HepG2 (cell line): ENCODE measurements at regions not wholly inside any gene's neighbourhood (a gene's known extent, or its start where the extent isn't known, plus 50 kb on each side); places are given as distances from the start of the nearest gene placed in this dataset.
"Not testable (repeated sequence)": the region's sequence is repeated elsewhere in the genome, so short reads cannot be mapped to it uniquely, and the experiment has no call there.

ENCODE experiments used
- AKAP8 ChIP-seq: sonication (generic); formaldehyde crosslinking; IDR thresholded peaks from 2 replicates; pipeline ENCODE4 v1.5.1; 2020; ENCODE audit warnings: mild to moderate bottlenecking, missing genetic modification reagents
- EP300 ChIP-seq, 3 experiments: sonication (generic) in 1 of 3; formaldehyde crosslinking in 1 of 3; IDR thresholded peaks; 2 replicates each; pipeline versions ENCODE4 v1.5.1 to v1.6.1; 2011 to 2020; ENCODE audit warnings: low read depth in 2 of 3, low read length in 2 of 3, borderline replicate concordance in 1 of 3, improper control_type of control experiment in 1 of 3, mild to moderate bottlenecking in 1 of 3, missing genetic modification reagents in 1 of 3, moderate library complexity in 1 of 3
- EZH2 ChIP-seq: conservative IDR thresholded peaks from 2 replicates; pipeline ENCODE4 v1.6.1; 2012; ENCODE audit warnings: mild to moderate bottlenecking, low read depth, low read length, moderate library complexity
- GTF2F1 ChIP-seq: fragments of 150-350 bp; IDR thresholded peaks from 2 replicates; pipeline ENCODE4 v1.6.1; 2014; ENCODE audit warnings: low read length
- MAFF ChIP-seq: IDR thresholded peaks from 2 replicates; pipeline ENCODE4 v1.6.1; 2011; ENCODE audit warnings: low read depth, low read length, improper control_type of control experiment
- PATZ1 ChIP-seq: sonication (generic); formaldehyde crosslinking; IDR thresholded peaks from 2 replicates; pipeline ENCODE4 v1.4.0; 2020; ENCODE audit warnings: missing genetic modification reagents
- SAP130 ChIP-seq: IDR thresholded peaks from 2 replicates; pipeline ENCODE4 v1.6.1; 2016; ENCODE audit warnings: low read depth
- ZBTB33 ChIP-seq: sonication (generic); formaldehyde crosslinking; IDR thresholded peaks from 2 replicates; pipeline ENCODE4 v1.4.0; 2020; ENCODE audit warnings: missing genetic modification reagents
- ZBTB49 ChIP-seq: sonication (generic); formaldehyde crosslinking; IDR thresholded peaks from 2 replicates; pipeline ENCODE4 v1.4.0; 2020; ENCODE audit warnings: missing genetic modification reagents, borderline replicate concordance
- TF ChIP-seq, protein P1 (sequence below): sonication (generic); formaldehyde crosslinking; IDR thresholded peaks from 2 replicates; pipeline ENCODE4 v1.5.0; 2020; ENCODE audit warnings: mild to moderate bottlenecking, missing genetic modification reagents, moderate library complexity

- TF ChIP-seq, protein P1, sequence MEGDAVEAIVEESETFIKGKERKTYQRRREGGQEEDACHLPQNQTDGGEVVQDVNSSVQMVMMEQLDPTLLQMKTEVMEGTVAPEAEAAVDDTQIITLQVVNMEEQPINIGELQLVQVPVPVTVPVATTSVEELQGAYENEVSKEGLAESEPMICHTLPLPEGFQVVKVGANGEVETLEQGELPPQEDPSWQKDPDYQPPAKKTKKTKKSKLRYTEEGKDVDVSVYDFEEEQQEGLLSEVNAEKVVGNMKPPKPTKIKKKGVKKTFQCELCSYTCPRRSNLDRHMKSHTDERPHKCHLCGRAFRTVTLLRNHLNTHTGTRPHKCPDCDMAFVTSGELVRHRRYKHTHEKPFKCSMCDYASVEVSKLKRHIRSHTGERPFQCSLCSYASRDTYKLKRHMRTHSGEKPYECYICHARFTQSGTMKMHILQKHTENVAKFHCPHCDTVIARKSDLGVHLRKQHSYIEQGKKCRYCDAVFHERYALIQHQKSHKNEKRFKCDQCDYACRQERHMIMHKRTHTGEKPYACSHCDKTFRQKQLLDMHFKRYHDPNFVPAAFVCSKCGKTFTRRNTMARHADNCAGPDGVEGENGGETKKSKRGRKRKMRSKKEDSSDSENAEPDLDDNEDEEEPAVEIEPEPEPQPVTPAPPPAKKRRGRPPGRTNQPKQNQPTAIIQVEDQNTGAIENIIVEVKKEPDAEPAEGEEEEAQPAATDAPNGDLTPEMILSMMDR: not testable (repeated sequence)
- not testable (repeated sequence) for TF ChIP-seq ZBTB49 (CRISPR knock-in tag); GTF2F1; MAFF; ZBTB33 (CRISPR knock-in tag); PATZ1 (CRISPR knock-in tag); AKAP8 (CRISPR knock-in tag); SAP130 (CRISPR knock-in tag); EP300 (IDR thresholded peaks at IDR 0.05; ENCODE audit: low read depth in 2 of 2, low read length in 2 of 2); EP300 (CRISPR knock-in tag; IDR thresholded peaks at IDR 0.05; ENCODE audit: borderline replicate concordance); EZH2
Measured at GRCh38 chr20:5452691-5453090, 135.9 kb upstream of the PROKR2 start.
